Keratinocyte (primary cell): ENCODE measurements at regions not wholly inside any gene's neighbourhood (a gene's known extent, or its start where the extent isn't known, plus 50 kb on each side); places are given as distances from the start of the nearest gene placed in this dataset.
A peak's percentile ranks its signal among the peaks of the same experiment; 100 is the strongest.

Experiments
- DNase-seq: peaks from one replicate; pipeline ENCODE4 v3.0.0-alpha.2; 2011; ENCODE audit warnings: low read depth, missing footprints, low spot score
- FAIRE-seq: peaks from 2 replicates; lab custom pipeline; 2011; peaks lifted over from hg19 to GRCh38; lab: Jason Lieb, UNC
- H2AFZ ChIP-seq: 2 replicates; pipeline ENCODE4 v1.6.0; 2012; ENCODE audit warnings: low read length, control low read depth, inconsistent platforms; ENCODE audit not compliant: control insufficient read depth
- H3K27ac ChIP-seq: 2 replicates; pipeline ENCODE4 v1.5.1; 2011; ENCODE audit warnings: low read length; ENCODE audit not compliant: control insufficient read depth, insufficient read depth
- H3K27me3 ChIP-seq: 3 replicates; pipeline ENCODE4 v1.6.0; 2011; ENCODE audit warnings: low read length; ENCODE audit not compliant: control insufficient read depth, insufficient read depth; ENCODE audit errors: extremely low read depth
- H3K36me3 ChIP-seq, 2 experiments: 2 replicates in 1 of 2; 3 replicates in 1 of 2; pipeline ENCODE4 v1.5.1; 2011; ENCODE audit warnings: low read length in 2 of 2, mild to moderate bottlenecking in 1 of 2; ENCODE audit not compliant: control insufficient read depth in 2 of 2, insufficient read depth in 2 of 2; ENCODE audit errors: extremely low read depth in 1 of 2
- H3K4me1 ChIP-seq: 3 replicates; pipeline ENCODE4 v1.5.1; 2011; ENCODE audit warnings: low read length; ENCODE audit not compliant: control insufficient read depth, insufficient read depth; ENCODE audit errors: extremely low read depth
- H3K4me2 ChIP-seq: 3 replicates; pipeline ENCODE4 v1.6.0; 2011; ENCODE audit warnings: low read depth, low read length; ENCODE audit not compliant: control insufficient read depth, insufficient read depth; ENCODE audit errors: extremely low read depth
- H3K4me3 ChIP-seq, 3 experiments: fragments of 200-600 bp in 1 of 3; sonication (generic) in 1 of 3; 2 replicates in 2 of 3; 3 replicates in 1 of 3; pipeline ENCODE4 v1.5.1; 2011 to 2016; ENCODE audit warnings: low read length in 3 of 3, mild to moderate bottlenecking in 3 of 3, control low read depth in 2 of 3, inconsistent platforms in 1 of 3, low read depth in 1 of 3, mixed read lengths in 1 of 3, mixed run types in 1 of 3, moderate library complexity in 1 of 3; ENCODE audit not compliant: control insufficient read depth in 2 of 3, insufficient read depth in 2 of 3; ENCODE audit errors: extremely low read depth in 1 of 3
- H3K79me2 ChIP-seq: 2 replicates; pipeline ENCODE4 v1.6.0; 2012; ENCODE audit warnings: low read length; ENCODE audit not compliant: control insufficient read depth, insufficient read depth
- H3K9ac ChIP-seq: 3 replicates; pipeline ENCODE4 v1.6.0; 2011; ENCODE audit warnings: low read length; ENCODE audit not compliant: control insufficient read depth, insufficient read depth; ENCODE audit errors: extremely low read depth
- H3K9me1 ChIP-seq: 3 replicates; pipeline ENCODE4 v1.6.0; 2011; ENCODE audit warnings: low read length; ENCODE audit not compliant: control insufficient read depth, insufficient read depth; ENCODE audit errors: extremely low read depth
- H3K9me3 ChIP-seq: 2 replicates; pipeline ENCODE4 v1.5.1; 2012; ENCODE audit warnings: low read depth, low read length; ENCODE audit not compliant: control insufficient read depth
- H4K20me1 ChIP-seq: 3 replicates; pipeline ENCODE4 v1.6.0; 2011; ENCODE audit warnings: low read length; ENCODE audit not compliant: control insufficient read depth, insufficient read depth; ENCODE audit errors: extremely low read depth
- EZH2 ChIP-seq: IDR thresholded peaks from one replicate; pipeline ENCODE4 v1.6.1; 2012; ENCODE audit warnings: inconsistent platforms, mild to moderate bottlenecking, low read length, moderate library complexity
- dilution Hi-C: fragments of 300-500 bp; cut with MboI; formaldehyde crosslinking; loops from one replicate; pipeline ENCODE4 v1.7.0; 2020; ENCODE audit warnings: low sequenced_read_pairs; ENCODE audit not compliant: extremely low pct_ligation_motif_present
- TF ChIP-seq, protein P1 (sequence below), 3 experiments: IDR thresholded peaks in 1 of 3; conservative IDR thresholded peaks in 1 of 3; optimal IDR thresholded peaks in 1 of 3; 2 replicates in 2 of 3; 3 replicates in 1 of 3; pipeline versions ENCODE3 to v1.5.1; 2011; ENCODE audit warnings: low read length in 3 of 3, mild to moderate bottlenecking in 3 of 3, moderate library complexity in 2 of 3, control low read depth in 1 of 3, inconsistent platforms in 1 of 3; ENCODE audit not compliant: insufficient read depth in 2 of 3; ENCODE audit errors: extremely low read depth in 1 of 3

DNA sequence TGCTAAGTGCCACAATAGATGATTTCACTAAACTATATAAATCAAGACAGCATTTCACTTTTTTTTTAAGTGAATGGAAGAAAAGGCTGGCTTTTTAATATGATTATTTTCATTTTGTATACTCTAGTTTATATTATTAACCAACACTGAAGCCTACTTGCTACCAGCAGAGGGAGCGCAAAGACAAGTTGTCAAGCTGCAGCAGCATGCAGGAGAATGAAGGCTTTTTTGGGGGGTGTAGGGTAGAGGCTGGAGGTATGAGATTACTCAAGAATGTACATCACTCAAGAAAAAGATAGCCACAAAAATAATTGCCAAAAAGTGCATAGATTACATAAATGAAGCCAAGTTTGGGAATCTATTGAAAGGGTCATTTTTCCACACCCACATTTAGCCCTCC lies 519.5 kb downstream of the FGF13 start:
- H3K9ac ChIP-seq, result no peak overlapping the region
- H3K9me1 ChIP-seq, result no peaks in the 10 kb centered on the region
- H4K20me1 ChIP-seq, result no peaks in the 10 kb centered on the region
- H3K27ac ChIP-seq, result no peak overlapping the region
- H2AFZ ChIP-seq, result no peak overlapping the region
- no peaks in the 10 kb centered on the region for H3K4me1 ChIP-seq
- no peak for FAIRE-seq
- H3K4me2 ChIP-seq, result no peak overlapping the region
- TF ChIP-seq EZH2, result no peak
- TF ChIP-seq, protein P1, sequence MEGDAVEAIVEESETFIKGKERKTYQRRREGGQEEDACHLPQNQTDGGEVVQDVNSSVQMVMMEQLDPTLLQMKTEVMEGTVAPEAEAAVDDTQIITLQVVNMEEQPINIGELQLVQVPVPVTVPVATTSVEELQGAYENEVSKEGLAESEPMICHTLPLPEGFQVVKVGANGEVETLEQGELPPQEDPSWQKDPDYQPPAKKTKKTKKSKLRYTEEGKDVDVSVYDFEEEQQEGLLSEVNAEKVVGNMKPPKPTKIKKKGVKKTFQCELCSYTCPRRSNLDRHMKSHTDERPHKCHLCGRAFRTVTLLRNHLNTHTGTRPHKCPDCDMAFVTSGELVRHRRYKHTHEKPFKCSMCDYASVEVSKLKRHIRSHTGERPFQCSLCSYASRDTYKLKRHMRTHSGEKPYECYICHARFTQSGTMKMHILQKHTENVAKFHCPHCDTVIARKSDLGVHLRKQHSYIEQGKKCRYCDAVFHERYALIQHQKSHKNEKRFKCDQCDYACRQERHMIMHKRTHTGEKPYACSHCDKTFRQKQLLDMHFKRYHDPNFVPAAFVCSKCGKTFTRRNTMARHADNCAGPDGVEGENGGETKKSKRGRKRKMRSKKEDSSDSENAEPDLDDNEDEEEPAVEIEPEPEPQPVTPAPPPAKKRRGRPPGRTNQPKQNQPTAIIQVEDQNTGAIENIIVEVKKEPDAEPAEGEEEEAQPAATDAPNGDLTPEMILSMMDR (optimal IDR thresholded peaks at IDR 0.05 in 1 of 3, IDR thresholded peaks at IDR 0.05 in 1 of 3, conservative IDR thresholded peaks at IDR 0.05 in 1 of 3; ENCODE audit: extremely low read depth in 1 of 3, insufficient read depth in 2 of 3, low read length in 3 of 3), result peak; percentile 11 to 51 (median 40)
- H3K9me3 ChIP-seq, result no peaks in the 10 kb centered on the region
- no peak for DNase-seq
- no peaks in the 10 kb centered on the region for H3K79me2 ChIP-seq
- H3K27me3 ChIP-seq, result no peaks in the 10 kb centered on the region
- dilution Hi-C loops, result loop anchor here (25.0 kb wide), 1 partner anchor 545 kb away; no protein-coding TSS in a partner anchor
- H3K4me3 ChIP-seq, result no peak overlapping the region
- no peaks in the 10 kb centered on the region for H3K36me3 ChIP-seq

DNA sequence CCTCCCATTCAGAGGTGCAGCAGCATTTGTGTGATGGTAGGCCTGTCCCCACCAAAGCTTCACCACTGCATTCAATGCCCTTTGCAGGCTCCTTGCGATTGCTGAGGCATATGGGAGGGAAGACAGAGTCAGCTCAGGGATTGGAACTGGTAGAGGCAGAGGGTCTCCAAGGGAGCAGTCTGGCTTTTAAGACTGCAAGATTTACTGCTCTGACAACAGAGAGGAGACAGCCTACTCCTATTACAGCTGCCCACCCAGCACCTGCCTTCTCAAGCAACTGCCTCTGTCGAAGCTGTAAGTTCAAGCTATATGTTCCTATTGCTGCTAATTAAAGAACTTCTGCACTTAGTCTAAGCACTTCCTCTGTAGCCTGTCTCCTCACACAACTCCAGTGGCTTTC lies 481.8 kb downstream of the FGF13 start:
- Histone ChIP-seq H3K36me3 (no peaks in the 10 kb centered on the region), H3K27me3 (no peaks in the 10 kb centered on the region), H2AFZ (no peak overlapping the region), H3K79me2 (no peaks in the 10 kb centered on the region), H3K9me3 (no peaks in the 10 kb centered on the region), H3K9me1 (no peaks in the 10 kb centered on the region), H3K9ac (no peak overlapping the region), H4K20me1 (no peaks in the 10 kb centered on the region), H3K4me2 (no peak overlapping the region), H3K4me3 (no peak overlapping the region), H3K4me1 (no peaks in the 10 kb centered on the region), H3K27ac (no peak overlapping the region)
- DNase-seq (no peak), FAIRE-seq (no peak)
- no peak for TF ChIP-seq EZH2
- TF ChIP-seq, protein P1 (optimal IDR thresholded peaks at IDR 0.05 in 1 of 3, IDR thresholded peaks at IDR 0.05 in 1 of 3, conservative IDR thresholded peaks at IDR 0.05 in 1 of 3; ENCODE audit: extremely low read depth in 1 of 3, insufficient read depth in 2 of 3, low read length in 3 of 3), result no peak
- dilution Hi-C loops, result no loop called here
